Muscle of back (tissue), 3 donors: ENCODE measurements at regions not wholly inside any gene's neighbourhood (a gene's known extent, or its start where the extent isn't known, plus 50 kb on each side); places are given as distances from the start of the nearest gene placed in this dataset.
A peak's percentile ranks its signal among the peaks of the same experiment; 100 is the strongest.

Experiments
- DNase-seq, 3 donors: peaks; one replicate each; pipeline versions ENCODE4 v3.0.0 to v3.0.0-alpha.2; 2013

DNA sequence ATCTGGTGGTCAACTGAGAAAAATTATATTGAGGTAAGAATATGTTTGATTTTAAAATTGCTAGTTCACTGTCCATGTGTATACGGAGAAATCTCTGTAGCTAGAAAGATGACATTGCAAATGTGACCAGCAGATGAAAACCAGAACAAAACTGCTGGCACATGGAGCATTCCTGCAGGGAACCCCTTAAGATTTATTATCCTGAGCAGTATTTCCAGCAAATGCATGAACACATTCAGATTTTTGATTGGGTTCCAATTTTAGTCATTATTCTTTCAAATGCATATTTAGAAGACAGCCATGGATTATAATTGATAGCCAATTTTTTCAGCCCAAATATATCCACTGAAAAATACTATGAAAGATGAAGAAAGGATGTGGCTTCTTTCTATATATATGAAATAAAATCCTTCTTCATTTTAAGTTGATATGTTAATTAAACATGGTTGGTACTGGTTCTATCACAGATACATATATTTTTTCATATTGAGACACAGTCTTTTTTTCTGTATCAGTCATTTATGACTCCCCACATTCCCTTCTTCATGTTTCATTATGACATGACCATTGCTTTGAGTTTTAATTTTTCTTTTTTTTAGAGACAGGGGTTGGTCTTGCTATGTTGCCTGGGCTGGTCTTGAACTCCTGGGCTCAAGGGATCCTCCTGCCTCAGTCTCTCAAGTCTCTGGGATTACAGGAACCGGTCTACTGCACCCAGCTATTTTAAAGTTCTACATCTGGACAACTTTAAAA, 376.5 kb downstream of the KLF12 start:
- DNase-seq = peak in 2 of 3 donors; percentile 48 to 65

- peak; percentile 72 to 89 (median 82) for DNase-seq
Measured at GRCh38 chr13:73754727-73755292, 379.4 kb downstream of the KLF12 start.

- DNase-seq = no peak
Measured at GRCh38 chr13:73754241-73754640, 380.0 kb downstream of the KLF12 start.

DNA sequence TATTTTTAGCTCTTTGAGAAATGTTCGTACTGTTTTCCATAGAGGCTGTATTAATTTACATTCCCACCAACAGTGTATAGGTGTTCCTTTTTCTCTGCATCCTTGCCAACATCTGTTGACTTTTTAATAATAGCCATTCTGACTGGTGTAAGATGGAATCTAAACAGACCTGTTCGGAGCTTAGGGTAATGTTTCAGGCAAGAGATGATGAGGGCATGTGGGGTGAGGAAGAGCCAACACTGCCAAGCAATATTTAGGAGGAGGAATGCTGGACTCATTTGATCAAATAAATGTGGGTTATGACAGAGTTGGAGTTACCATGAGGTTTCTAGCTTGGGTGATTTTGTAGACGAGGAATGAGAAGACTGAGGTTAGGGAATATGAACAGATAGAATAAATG, 382.9 kb downstream of the KLF12 start:
- DNase-seq = no peak

- DNase-seq = no peak
Measured at GRCh38 chr13:73748404-73748803, 385.8 kb downstream of the KLF12 start.

DNA sequence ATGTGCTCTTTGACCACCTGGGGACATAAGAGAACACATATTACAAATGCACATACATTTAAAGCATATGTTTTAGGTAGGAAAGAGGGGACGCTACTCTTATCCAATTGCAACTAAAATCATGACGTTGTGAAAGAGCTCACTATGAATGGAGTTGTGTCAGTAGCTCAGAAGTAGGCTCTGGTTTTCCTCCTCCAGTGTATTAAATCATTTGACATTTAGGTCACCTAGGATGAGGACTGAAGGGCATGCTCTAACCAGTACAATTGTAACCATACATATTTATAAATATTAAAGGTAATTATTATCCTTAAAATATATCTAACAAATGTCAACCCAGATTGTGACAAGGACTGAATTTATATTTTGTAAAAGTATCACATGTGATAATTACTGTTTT, 389.0 kb downstream of the KLF12 start:
- no peak for DNase-seq

- DNase-seq = no peak
Measured at GRCh38 chr13:73742982-73743381, 391.2 kb downstream of the KLF12 start.

DNA sequence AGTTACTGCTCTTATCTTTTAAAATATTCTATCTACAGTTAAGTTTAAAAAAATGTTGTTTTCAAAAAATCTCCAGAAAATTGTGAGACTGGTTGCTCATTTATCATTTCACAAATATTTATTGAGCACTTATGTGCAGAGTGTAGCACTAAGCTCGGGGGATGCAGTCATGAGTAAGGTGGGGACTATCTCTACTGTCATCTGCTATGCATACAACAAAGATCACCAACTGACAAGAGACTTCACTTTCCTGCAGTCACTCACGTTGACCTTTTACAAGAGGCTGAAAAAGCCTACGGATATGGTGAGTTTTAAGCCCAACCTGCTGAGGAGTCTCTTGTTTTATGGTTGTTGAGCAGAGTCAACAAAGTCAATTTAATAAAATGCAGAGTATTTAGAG, 392.5 kb downstream of the KLF12 start:
- DNase-seq = no peak

GRCh38 chr13:73741111-73741510, 393.1 kb downstream of the KLF12 start:
- DNase-seq = peak in 1 of 3 donors; percentile 48

- DNase-seq = peak in 2 of 3 donors; percentile 50 to 56
Measured at GRCh38 chr13:73740666-73741065, 393.5 kb downstream of the KLF12 start.

- no peak for DNase-seq
Measured at GRCh38 chr13:73739394-73739793, 394.8 kb downstream of the KLF12 start.

GRCh38 chr13:73738626-73739025, 395.6 kb downstream of the KLF12 start:
- no peak for DNase-seq

GRCh38 chr13:73737214-73737613, 397.0 kb downstream of the KLF12 start:
- DNase-seq = no peak

- no peak for DNase-seq
Measured at GRCh38 chr13:73733706-73734105, 400.5 kb downstream of the KLF12 start.

GRCh38 chr13:73732350-73732749, 401.9 kb downstream of the KLF12 start:
- no peak for DNase-seq

DNA sequence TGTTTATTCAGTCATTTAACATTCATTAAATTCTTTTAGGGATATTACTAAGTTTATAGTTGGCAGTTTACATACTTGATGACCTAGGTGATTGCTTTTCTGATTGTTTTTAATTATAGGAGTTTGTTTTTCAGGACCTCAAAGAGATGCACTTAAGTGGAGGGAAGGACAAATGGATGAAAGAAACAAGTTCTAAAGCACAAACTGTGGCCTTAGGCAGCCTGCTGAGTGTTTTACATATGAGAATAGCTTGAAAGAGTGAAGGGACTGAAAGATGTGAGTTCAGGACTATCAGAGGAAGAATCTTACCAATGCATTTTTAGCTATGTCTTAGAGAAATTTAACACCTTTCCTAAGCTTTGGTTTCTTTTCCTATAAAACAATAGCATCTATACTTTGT, 402.6 kb downstream of the KLF12 start:
- no peak for DNase-seq

DNA sequence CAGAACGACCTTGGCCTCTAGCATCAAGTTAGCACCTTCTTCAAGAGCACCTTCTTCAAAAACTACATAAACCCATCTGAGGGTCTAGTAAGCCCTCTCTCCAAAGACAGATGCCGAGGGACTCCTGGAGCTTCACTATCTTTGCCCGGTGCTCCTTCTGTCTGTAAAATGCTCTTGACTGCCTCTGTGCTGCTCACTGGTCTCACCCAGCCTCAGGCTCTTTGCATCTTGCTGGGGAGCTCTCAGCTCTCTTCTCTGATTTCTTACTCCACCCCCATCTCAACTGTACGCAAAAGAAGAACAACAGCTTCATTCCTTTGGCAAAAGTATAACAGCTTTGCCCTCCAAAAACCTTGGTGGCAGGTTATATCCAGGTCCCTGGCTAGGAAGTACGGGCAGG, 404.2 kb downstream of the KLF12 start:
- DNase-seq = no peak

DNA sequence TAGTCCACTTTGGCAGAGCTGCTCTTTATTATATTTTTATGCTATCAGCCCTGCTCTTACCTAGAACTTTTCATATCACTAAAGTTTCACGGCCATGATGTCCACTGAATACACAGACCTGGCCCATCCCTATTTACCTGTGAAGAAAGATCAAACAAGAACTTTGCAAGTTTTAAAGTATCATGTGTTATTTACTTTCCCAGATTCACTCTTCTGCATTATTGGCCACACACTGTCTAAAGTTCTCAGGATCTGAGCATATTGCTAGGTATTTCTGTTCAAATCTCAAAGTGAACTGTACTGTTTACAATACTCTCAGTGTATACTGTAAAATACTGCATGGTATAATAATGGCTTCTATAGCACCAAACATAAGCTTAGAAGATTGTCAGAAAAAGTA, 405.2 kb downstream of the KLF12 start:
- DNase-seq = no peak

GRCh38 chr13:73722120-73722519, 412.1 kb downstream of the KLF12 start:
- peak in 2 of 3 donors; percentile 32 to 46 for DNase-seq

- DNase-seq = no peak
Measured at GRCh38 chr13:73721571-73721970, 412.6 kb downstream of the KLF12 start.

DNA sequence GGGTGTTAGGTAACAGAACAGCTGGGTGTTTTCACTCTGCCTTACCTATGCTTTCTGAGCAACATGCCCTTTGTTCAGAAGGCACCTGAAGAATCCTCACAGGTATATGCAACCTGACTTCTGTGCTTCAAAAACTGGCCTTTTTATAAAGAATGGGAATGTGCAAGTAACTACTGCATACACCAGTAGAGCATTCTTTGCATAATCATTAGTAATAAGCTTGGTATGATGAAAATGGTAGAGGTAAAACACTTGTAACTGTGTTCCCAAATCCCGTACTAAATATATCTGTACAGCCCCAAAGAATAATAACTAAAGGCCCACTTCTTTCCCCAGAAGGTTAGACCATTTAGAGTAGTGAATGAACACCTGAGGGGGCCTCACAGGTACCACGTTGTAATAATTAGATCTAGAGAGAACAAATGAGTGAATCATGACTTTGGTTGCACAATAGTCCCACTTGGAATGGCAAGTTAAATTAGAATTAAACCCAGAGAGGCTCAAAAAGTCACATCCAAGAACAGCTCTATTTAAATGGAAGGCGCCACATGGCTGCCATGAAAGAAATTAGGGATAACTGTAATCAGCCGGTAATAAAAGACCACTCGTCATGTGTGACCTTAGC, 413.9 kb downstream of the KLF12 start:
- DNase-seq = no peak

DNA sequence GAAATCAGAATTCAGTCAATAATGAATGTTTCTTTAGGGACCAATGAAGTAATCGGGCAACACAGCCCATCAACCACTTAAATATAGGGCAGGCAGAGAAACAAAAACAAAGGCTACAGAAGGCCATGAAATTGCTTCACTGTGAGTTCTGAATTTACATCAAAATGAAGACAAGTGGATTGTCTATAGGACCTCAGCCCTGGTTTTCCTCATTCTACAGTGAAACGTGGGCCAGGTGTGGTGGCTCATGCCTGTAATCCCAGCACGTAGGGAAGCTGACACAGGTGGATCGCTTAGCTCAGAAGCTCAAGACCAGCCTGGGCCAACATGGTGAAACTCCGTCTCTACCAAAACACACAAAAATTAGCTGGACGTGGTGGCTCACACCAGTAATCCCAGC, 416.0 kb downstream of the KLF12 start:
- DNase-seq = no peak

- no peak for DNase-seq
Measured at GRCh38 chr13:73717632-73718031, 416.6 kb downstream of the KLF12 start.
